Neural cell (in vitro differentiated cells): ENCODE measurements at regions not wholly inside any gene's neighbourhood (a gene's known extent, or its start where the extent isn't known, plus 50 kb on each side); places are given as distances from the start of the nearest gene placed in this dataset.

Experiments used
- H2AFZ ChIP-seq: fragments of 200-600, 300-800 bp; sonication (generic), shearing (Covaris generic); 2 replicates; pipeline ENCODE4 v1.6.0; 2014; ENCODE audit warnings: low read depth, mild to moderate bottlenecking, antibody characterized with exemption, low read length, moderate library complexity
- H3F3A ChIP-seq: fragments of 200-600 bp; shearing (Covaris generic); 2 replicates; pipeline ENCODE4 v1.6.1; 2016; ENCODE audit warnings: mild to moderate bottlenecking, moderate library complexity, mixed read lengths, antibody characterized with exemption, low read length; ENCODE audit not compliant: insufficient read depth, poor library complexity, severe bottlenecking
- H3K27ac ChIP-seq: fragments of 200-600, 300-800 bp; sonication (generic), shearing (Covaris generic); 2 replicates; pipeline ENCODE4 v1.5.1; 2014; ENCODE audit warnings: mild to moderate bottlenecking, low read length, moderate library complexity
- H3K27me3 ChIP-seq: fragments of 300-800, 200-600 bp; sonication (generic), shearing (Covaris generic); 2 replicates; pipeline ENCODE4 v1.6.0; 2014; ENCODE audit warnings: mild to moderate bottlenecking, low read depth, low read length, moderate library complexity; ENCODE audit not compliant: insufficient read depth
- H3K36me3 ChIP-seq: fragments of 300-800, 200-600 bp; sonication (generic), shearing (Covaris generic); 2 replicates; pipeline ENCODE4 v1.5.1; 2014; ENCODE audit warnings: mild to moderate bottlenecking, antibody characterized with exemption, low read length, moderate library complexity; ENCODE audit not compliant: insufficient read depth
- H3K4me2 ChIP-seq: fragments of 300-800, 200-600 bp; sonication (generic), shearing (Covaris generic); 2 replicates; pipeline ENCODE4 v1.6.0; 2014; ENCODE audit warnings: mild to moderate bottlenecking, low read length
- H3K4me3 ChIP-seq: fragments of 300-800, 200-600 bp; sonication (generic), shearing (Covaris generic); 2 replicates; pipeline ENCODE4 v1.5.1; 2014; ENCODE audit warnings: mild to moderate bottlenecking, low read length, moderate library complexity
- H3K79me2 ChIP-seq: fragments of 200-600 bp; shearing (Covaris generic); replicated peaks from 2 replicates; pipeline ENCODE4 v1.6.0; 2014; ENCODE audit warnings: mild to moderate bottlenecking, low read length, moderate library complexity; ENCODE audit not compliant: insufficient read depth
- H3K9ac ChIP-seq: fragments of 300-800, 200-600 bp; sonication (generic), shearing (Covaris generic); 2 replicates; pipeline ENCODE4 v1.6.1; 2016; ENCODE audit warnings: mild to moderate bottlenecking, low read length, mixed read lengths
- H3K9me2 ChIP-seq: fragments of 200-600 bp; shearing (Covaris generic); 2 replicates; pipeline ENCODE4 v1.6.1; 2016; ENCODE audit warnings: mild to moderate bottlenecking, low read length, mixed read lengths; ENCODE audit not compliant: insufficient read depth
- H3K9me3 ChIP-seq: fragments of 200-600, 300-800 bp; sonication (generic), shearing (Covaris generic); 2 replicates; pipeline ENCODE4 v1.6.1; 2016; ENCODE audit warnings: mild to moderate bottlenecking, mixed run types, low read length, moderate library complexity, mixed read lengths
- H4K20me1 ChIP-seq: fragments of 200-600 bp; shearing (Covaris generic); 2 replicates; pipeline ENCODE4 v1.6.1; 2016; ENCODE audit warnings: mild to moderate bottlenecking, mixed run types; ENCODE audit not compliant: insufficient read depth
- CTCF ChIP-seq: fragments of 450-650 bp; IDR thresholded peaks from 2 replicates; pipeline ENCODE4 v1.5.1; 2014; ENCODE audit warnings: antibody characterized with exemption, mild to moderate bottlenecking, moderate library complexity; ENCODE audit not compliant: poor library complexity, severe bottlenecking
- EP300 ChIP-seq: fragments of 450-650 bp; conservative IDR thresholded peaks from 2 replicates; pipeline ENCODE4 v1.6.1; 2014; ENCODE audit warnings: antibody characterized with exemption, mild to moderate bottlenecking, moderate library complexity; ENCODE audit not compliant: poor library complexity, severe bottlenecking
- EZH2 ChIP-seq: fragments of 200-600, 300-800 bp; shearing (Covaris generic), sonication (generic); IDR thresholded peaks from 2 replicates; pipeline ENCODE4 v1.6.1; 2014; ENCODE audit warnings: antibody characterized with exemption, low read length, borderline replicate concordance, mild to moderate bottlenecking; ENCODE audit not compliant: insufficient read depth, poor library complexity, severe bottlenecking
- MXI1 ChIP-seq: fragments of 450-650 bp; conservative IDR thresholded peaks from 2 replicates; pipeline ENCODE4 v1.6.1; 2014; ENCODE audit warnings: antibody characterized with exemption, mild to moderate bottlenecking; ENCODE audit not compliant: poor library complexity, severe bottlenecking
- POLR2AphosphoS5 ChIP-seq: IDR thresholded peaks from 2 replicates; pipeline ENCODE4 v1.6.1; 2012
- RAD21 ChIP-seq: fragments of 450-650 bp; conservative IDR thresholded peaks from 2 replicates; pipeline ENCODE4 v1.6.1; 2014; ENCODE audit warnings: antibody characterized with exemption, mild to moderate bottlenecking, moderate library complexity
- REST ChIP-seq: IDR thresholded peaks from 2 replicates; pipeline ENCODE4 v1.6.1; 2012; ENCODE audit warnings: borderline replicate concordance
- SMC3 ChIP-seq: fragments of 450-650 bp; conservative IDR thresholded peaks from 2 replicates; pipeline ENCODE4 v1.6.1; 2014; ENCODE audit warnings: antibody characterized with exemption, mild to moderate bottlenecking, moderate library complexity; ENCODE audit not compliant: poor library complexity
- TAF1 ChIP-seq: IDR thresholded peaks from 2 replicates; pipeline ENCODE4 v1.6.1; 2012; ENCODE audit warnings: low read depth

GRCh38 chr1:42056460-42056859 is 96.8 kb upstream of the GUCA2B start:
- Histone ChIP-seq H3F3A (no peaks in the 10 kb centered on the region), H3K79me2 (no peaks in the 10 kb centered on the region), H3K9me2 (no peaks in the 10 kb centered on the region), H3K9me3 (no peaks in the 10 kb centered on the region), H3K4me2 (no peak overlapping the region), H3K27me3 (no peaks in the 10 kb centered on the region), H3K36me3 (no peaks in the 10 kb centered on the region), H4K20me1 (no peaks in the 10 kb centered on the region), H2AFZ (no peak overlapping the region), H3K27ac (no peak overlapping the region), H3K4me3 (no peak overlapping the region), H3K9ac (no peak overlapping the region)
- TF ChIP-seq CTCF: no peak
- TF ChIP-seq MXI1: no peak
- TF ChIP-seq POLR2AphosphoS5: no peak
- no peak for TF ChIP-seq REST
- no peak for TF ChIP-seq SMC3
- TF ChIP-seq EZH2: no peak
- no peak for TF ChIP-seq TAF1
- no peak for TF ChIP-seq RAD21
- TF ChIP-seq EP300: no peak

GRCh38 chr1:42055061-42055460 is 98.1 kb upstream of the GUCA2B start:
- no peaks in the 10 kb centered on the region for H4K20me1 ChIP-seq
- H3F3A ChIP-seq: no peaks in the 10 kb centered on the region
- H3K36me3 ChIP-seq: no peaks in the 10 kb centered on the region
- no peak overlapping the region for H3K4me2 ChIP-seq
- no peak overlapping the region for H3K9ac ChIP-seq
- H3K9me2 ChIP-seq: no peaks in the 10 kb centered on the region
- no peak overlapping the region for H2AFZ ChIP-seq
- H3K27me3 ChIP-seq: no peaks in the 10 kb centered on the region
- H3K27ac ChIP-seq: no peak overlapping the region
- H3K79me2 ChIP-seq: no peaks in the 10 kb centered on the region
- TF ChIP-seq MXI1 (no peak), EP300 (no peak), SMC3 (no peak), POLR2AphosphoS5 (no peak), TAF1 (no peak), REST (no peak), EZH2 (no peak), RAD21 (no peak), CTCF (no peak)
- H3K9me3 ChIP-seq: no peaks in the 10 kb centered on the region
- H3K4me3 ChIP-seq: no peak overlapping the region
